Ectodermal cell (in vitro differentiated cells): ENCODE measurements at regions not wholly inside any gene's neighbourhood (a gene's known extent, or its start where the extent isn't known, plus 50 kb on each side); places are given as distances from the start of the nearest gene placed in this dataset.

ENCODE experiments used
- H3K27ac ChIP-seq: 2 replicates; pipeline ENCODE4 v1.7.0; 2013; ENCODE audit warnings: mild to moderate bottlenecking, low read depth, low read length; ENCODE audit not compliant: insufficient read depth, poor library complexity, severe bottlenecking
- H3K27me3 ChIP-seq: 2 replicates; pipeline ENCODE4 v1.7.0; 2013; ENCODE audit warnings: mild to moderate bottlenecking, low read length; ENCODE audit not compliant: insufficient read depth, control insufficient read depth, poor library complexity, severe bottlenecking
- H3K36me3 ChIP-seq: one replicate; pipeline ENCODE4 v1.7.0; 2013; ENCODE audit warnings: low read length; ENCODE audit not compliant: control insufficient read depth, insufficient read depth
- H3K4me1 ChIP-seq: one replicate; pipeline ENCODE4 v1.7.0; 2013; ENCODE audit warnings: low read length; ENCODE audit not compliant: control insufficient read depth, insufficient read depth
- H3K4me3 ChIP-seq: 2 replicates; pipeline ENCODE4 v1.7.0; 2013; ENCODE audit warnings: low read depth, low read length, control low read depth; ENCODE audit not compliant: insufficient read depth
- H3K9me3 ChIP-seq: 2 replicates; pipeline ENCODE4 v1.7.0; 2013; ENCODE audit warnings: mild to moderate bottlenecking, low read length, moderate library complexity; ENCODE audit not compliant: control insufficient read depth
- WGBS, 2 experiments: methylation state at CpG; one replicate each; pipeline ENCODE4 v1.1.7; 2013; ENCODE audit warnings: missing lambda C conversion rate in 2 of 2; 5-methylcytosine and 5-hydroxymethylcytosine counted together

GRCh38 chr2:56754066-56754615 lies 570.4 kb downstream of the CCDC85A start:
- 93 to 95% methylated on average over 10 of the region's 10 CpGs for WGBS, 2 experiments
- Histone ChIP-seq H3K27ac (no peak overlapping the region), H3K27me3 (no peaks in the 10 kb centered on the region), H3K4me1 (no peaks in the 10 kb centered on the region), H3K9me3 (no peaks in the 10 kb centered on the region), H3K36me3 (no peaks in the 10 kb centered on the region), H3K4me3 (no peak overlapping the region)

GRCh38 chr2:56754627-56755026 lies 570.8 kb downstream of the CCDC85A start:
- Histone ChIP-seq H3K9me3 (no peaks in the 10 kb centered on the region), H3K4me1 (no peaks in the 10 kb centered on the region), H3K4me3 (no peak overlapping the region), H3K36me3 (no peaks in the 10 kb centered on the region), H3K27ac (no peak overlapping the region), H3K27me3 (no peaks in the 10 kb centered on the region)
- 67 to 87% methylated on average over 1 of the region's 1 CpG for WGBS, 2 experiments

GRCh38 chr2:56757884-56758545 lies 574.2 kb downstream of the CCDC85A start:
- no peaks in the 10 kb centered on the region for H3K36me3 ChIP-seq
- no peak overlapping the region for H3K4me3 ChIP-seq
- H3K9me3 ChIP-seq, result no peaks in the 10 kb centered on the region
- H3K27me3 ChIP-seq, result no peaks in the 10 kb centered on the region
- H3K4me1 ChIP-seq, result no peaks in the 10 kb centered on the region
- H3K27ac ChIP-seq, result no peak overlapping the region
- WGBS, 2 experiments, result 82 to 89% methylated on average over 2 of the region's 2 CpGs

- Histone ChIP-seq H3K36me3 (no peaks in the 10 kb centered on the region), H3K4me3 (no peak overlapping the region), H3K27me3 (no peaks in the 10 kb centered on the region), H3K27ac (no peak overlapping the region), H3K9me3 (no peaks in the 10 kb centered on the region), H3K4me1 (no peaks in the 10 kb centered on the region)
- WGBS, 2 experiments, result 75 to 100% methylated on average over 1 of the region's 2 CpGs
Observed at GRCh38 chr2:56763683-56764082, 579.9 kb downstream of the CCDC85A start.

GRCh38 chr2:56768973-56769372 lies 585.2 kb downstream of the CCDC85A start:
- no peak overlapping the region for H3K4me3 ChIP-seq
- no peaks in the 10 kb centered on the region for H3K27me3 ChIP-seq
- no peaks in the 10 kb centered on the region for H3K9me3 ChIP-seq
- no peak overlapping the region for H3K27ac ChIP-seq
- no peaks in the 10 kb centered on the region for H3K36me3 ChIP-seq
- no peaks in the 10 kb centered on the region for H3K4me1 ChIP-seq

- Histone ChIP-seq H3K27me3 (no peaks in the 10 kb centered on the region), H3K4me3 (no peak overlapping the region), H3K4me1 (no peaks in the 10 kb centered on the region), H3K27ac (no peak overlapping the region), H3K9me3 (no peaks in the 10 kb centered on the region), H3K36me3 (no peaks in the 10 kb centered on the region)
- WGBS, 2 experiments, result 100% methylated on average over 1 of the region's 2 CpGs; no CpG with 5 or more reads in 1 of the 2 experiments
Observed at GRCh38 chr2:56770490-56770889, 586.7 kb downstream of the CCDC85A start.

DNA sequence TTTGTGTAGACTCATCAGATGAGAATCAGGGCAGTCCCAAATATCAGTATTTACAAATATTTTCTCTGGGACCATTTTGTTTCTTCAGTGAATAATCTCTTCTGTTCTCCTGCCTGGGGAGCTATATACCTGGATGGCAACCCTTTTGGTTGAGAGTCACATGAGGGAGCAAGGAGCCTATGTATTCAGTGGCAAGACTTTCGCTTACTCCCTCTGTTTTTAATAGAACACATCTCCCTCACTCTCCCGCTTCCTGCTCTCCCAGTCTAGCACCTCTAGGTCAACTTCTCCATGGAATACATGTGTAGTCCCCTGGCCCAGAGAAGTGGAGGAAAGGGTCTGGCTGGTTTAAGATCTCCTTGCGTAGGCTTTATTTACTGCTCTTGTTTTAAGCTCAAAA lies 600.3 kb downstream of the CCDC85A start:
- H3K9me3 ChIP-seq, result no peaks in the 10 kb centered on the region
- H3K4me3 ChIP-seq, result no peak overlapping the region
- no peaks in the 10 kb centered on the region for H3K27me3 ChIP-seq
- no peaks in the 10 kb centered on the region for H3K4me1 ChIP-seq
- no peak overlapping the region for H3K27ac ChIP-seq
- 88 to 92% methylated on average over 2 to 3 of the region's 3 CpGs for WGBS, 2 experiments
- no peaks in the 10 kb centered on the region for H3K36me3 ChIP-seq

- Histone ChIP-seq H3K27me3 (no peaks in the 10 kb centered on the region), H3K4me3 (no peak overlapping the region), H3K36me3 (no peaks in the 10 kb centered on the region), H3K9me3 (no peaks in the 10 kb centered on the region), H3K27ac (no peak overlapping the region), H3K4me1 (no peaks in the 10 kb centered on the region)
- WGBS, 2 experiments, result no CpG with 5 or more reads among the region's 2 CpGs
Observed at GRCh38 chr2:56801214-56801613, 617.4 kb downstream of the CCDC85A start.

- no peaks in the 10 kb centered on the region for H3K4me1 ChIP-seq
- WGBS, 2 experiments, result 87 to 89% methylated on average over 3 of the region's 3 CpGs
Observed at GRCh38 chr2:56801770-56802169, 618.0 kb downstream of the CCDC85A start.

GRCh38 chr2:56803596-56803995 lies 619.8 kb downstream of the CCDC85A start:
- Histone ChIP-seq H3K27ac (no peak overlapping the region), H3K4me3 (no peak overlapping the region), H3K9me3 (no peaks in the 10 kb centered on the region), H3K36me3 (no peaks in the 10 kb centered on the region), H3K27me3 (no peaks in the 10 kb centered on the region), H3K4me1 (no peaks in the 10 kb centered on the region)
- 88 to 89% methylated on average over 3 of the region's 3 CpGs for WGBS, 2 experiments

More at GRCh38 chr2:56801770-56802169, 618.0 kb downstream of the CCDC85A start:
- Histone ChIP-seq H3K4me3 (no peak overlapping the region), H3K36me3 (no peaks in the 10 kb centered on the region), H3K27ac (no peak overlapping the region), H3K27me3 (no peaks in the 10 kb centered on the region), H3K9me3 (no peaks in the 10 kb centered on the region)
